ENCODE measurements at regions not wholly inside any gene's neighbourhood (a gene's known extent, or its start where the extent isn't known, plus 50 kb on each side); places are given as distances from the start of the nearest gene placed in this dataset.
"Not testable (repeated sequence)": the region's sequence is repeated elsewhere in the genome, so short reads cannot be mapped to it uniquely, and the experiment has no call there.

GRCh38 chr3:11712646-11713045, 68.9 kb upstream of the VGLL4 start:
- no peak for DNase-seq (ENCODE audit: low read depth)

DNA sequence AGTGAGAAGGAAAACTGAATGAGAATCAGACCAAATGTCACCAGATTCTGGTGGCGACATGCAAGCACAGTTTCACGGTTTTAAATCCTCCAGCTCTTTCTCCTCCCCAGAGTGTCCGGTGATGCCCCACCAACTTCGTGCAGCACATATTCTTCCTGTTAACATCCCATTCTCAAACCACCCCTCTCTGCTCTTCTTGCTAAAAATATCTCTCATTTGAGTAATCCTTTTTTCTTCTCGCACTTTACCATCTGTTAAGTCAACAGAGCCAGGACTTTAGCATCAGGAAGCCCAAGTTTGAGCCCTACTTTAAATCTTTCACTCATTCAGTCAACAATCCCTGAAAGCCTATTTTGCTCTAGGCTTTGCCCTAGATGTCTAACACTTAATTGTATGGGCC, 68.2 kb upstream of the VGLL4 start:
- no peak for DNase-seq (ENCODE audit: low read depth)

DNA sequence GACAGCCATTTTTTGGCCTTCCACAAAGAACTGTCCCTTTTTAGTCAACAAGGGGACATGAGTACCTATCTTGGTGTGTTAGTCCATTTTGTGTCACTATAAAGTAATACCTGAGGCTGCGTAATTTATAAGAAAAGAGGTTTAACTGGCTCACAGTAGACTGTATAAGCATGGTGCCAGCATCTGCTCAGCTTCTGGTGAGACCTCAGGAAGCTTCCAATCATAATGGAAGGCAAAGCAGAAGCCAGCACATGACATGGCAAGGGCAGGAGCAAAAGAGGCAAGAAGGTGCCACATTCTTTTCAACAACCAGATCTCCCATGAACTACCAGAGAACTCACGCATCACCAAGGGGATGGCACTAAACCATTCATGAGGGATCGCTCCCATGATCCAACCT, 66.1 kb upstream of the VGLL4 start:
- DNase-seq (ENCODE audit: low read depth) = no peak

DNA sequence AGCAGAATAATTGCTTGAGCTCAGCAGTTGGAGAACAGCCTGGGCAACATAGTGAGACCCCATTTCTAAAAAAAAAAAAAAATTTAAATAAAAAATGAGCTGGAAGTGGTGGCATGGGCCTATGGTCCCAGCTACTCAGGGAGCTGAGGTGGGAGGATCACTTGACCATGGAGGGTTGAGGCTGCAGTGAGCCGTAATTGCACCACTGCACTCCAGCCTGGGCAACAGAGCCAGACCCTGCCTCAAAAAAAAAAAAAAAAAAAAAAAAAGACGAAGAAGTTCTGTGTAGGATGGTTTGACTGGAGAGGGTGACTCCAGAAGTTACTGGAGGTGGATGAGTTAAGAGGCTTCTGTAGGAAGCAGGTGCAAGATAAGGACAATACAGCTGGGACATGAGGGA, 63.4 kb upstream of the VGLL4 start:
- DNase-seq (ENCODE audit: low read depth) = not testable (repeated sequence)

DNA sequence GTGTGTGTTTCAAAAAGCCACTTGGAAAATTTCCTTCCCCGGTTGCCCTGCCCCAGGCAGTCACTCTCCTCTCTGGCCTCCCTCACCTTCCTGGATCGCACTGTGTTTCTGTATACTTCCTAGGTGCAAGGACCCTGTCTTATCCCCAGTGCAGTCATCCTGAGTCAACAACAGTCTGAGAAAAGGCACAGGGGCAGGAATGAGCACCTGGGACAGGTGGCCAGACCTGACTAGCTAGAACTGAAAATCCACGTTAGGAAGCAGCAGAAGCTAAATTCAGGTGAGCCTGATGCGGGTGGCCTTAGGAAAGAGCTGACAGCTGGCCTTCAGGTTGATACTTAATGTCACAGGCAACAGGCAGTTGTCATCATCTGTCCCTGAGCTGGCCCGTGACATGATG, 62.9 kb upstream of the VGLL4 start:
- DNase-seq (ENCODE audit: low read depth) = no peak

GRCh38 chr3:11705049-11705448, 61.3 kb upstream of the VGLL4 start:
- DNase-seq (ENCODE audit: low read depth) = no peak

DNA sequence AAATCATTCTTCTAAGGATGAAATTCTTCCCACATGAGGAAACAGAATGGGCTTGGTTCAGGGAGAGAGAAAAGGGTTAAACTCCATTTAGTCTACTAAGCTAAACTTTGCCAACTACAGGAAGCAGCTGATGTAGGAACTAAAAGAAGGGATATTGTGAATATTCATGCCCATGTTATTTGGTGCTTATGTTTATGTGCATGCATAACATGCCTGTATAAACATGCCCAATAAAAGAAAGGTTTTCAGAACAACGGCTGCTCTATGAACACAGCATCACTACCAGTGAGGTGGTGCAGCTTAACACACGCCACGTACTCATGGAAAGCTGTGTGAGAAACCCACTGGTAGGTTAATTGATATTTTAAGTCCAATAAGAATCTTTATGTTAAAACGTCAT, 59.4 kb upstream of the VGLL4 start:
- no peak for DNase-seq (ENCODE audit: low read depth)

DNA sequence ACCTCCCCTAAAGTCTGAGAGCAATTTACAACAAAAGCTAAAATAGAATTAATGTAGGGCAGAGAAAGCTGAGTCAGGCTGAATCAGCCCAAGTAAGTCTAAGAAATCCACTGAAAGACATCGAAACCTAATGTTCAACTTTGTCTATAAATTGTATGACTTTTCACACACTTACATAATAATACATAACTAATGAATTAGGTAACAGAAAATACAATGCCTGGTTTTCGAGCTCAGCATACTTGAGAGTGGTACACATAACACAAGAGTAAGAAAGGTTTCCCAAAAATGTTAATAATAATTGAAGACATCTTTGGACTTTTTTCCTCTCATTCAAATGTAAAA, 55.3 kb upstream of the VGLL4 start:
- no peak for DNase-seq (ENCODE audit: low read depth)

GRCh38 chr3:11698326-11699082, 54.8 kb upstream of the VGLL4 start:
- DNase-seq (ENCODE audit: low read depth) = no peak

GRCh38 chr3:11697701-11698100, 54.0 kb upstream of the VGLL4 start:
- DNase-seq (ENCODE audit: low read depth) = no peak

DNA sequence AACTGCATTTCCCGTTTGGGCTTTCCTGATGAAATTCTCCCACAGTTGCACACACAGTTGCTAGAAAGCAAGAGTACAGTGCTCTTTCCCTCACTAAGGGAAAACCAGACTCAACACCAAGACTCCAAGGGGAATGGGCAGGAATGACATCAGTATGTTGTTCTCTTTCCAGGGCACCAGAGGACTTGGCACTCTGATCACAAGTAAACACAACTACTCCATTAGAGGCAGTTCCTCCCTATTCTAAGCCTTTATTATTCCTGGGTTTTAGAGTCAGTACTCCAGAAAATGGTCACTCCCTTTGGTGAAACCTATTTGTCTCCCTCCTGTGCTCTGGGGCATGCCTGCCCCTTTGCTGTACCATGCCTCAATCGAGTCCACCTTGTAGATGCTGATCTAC, 52.3 kb upstream of the VGLL4 start:
- DNase-seq (ENCODE audit: low read depth) = no peak
